ENCODE measurements at regions not wholly inside any gene's neighbourhood (a gene's known extent, or its start where the extent isn't known, plus 50 kb on each side); places are given as distances from the start of the nearest gene placed in this dataset.

DNA sequence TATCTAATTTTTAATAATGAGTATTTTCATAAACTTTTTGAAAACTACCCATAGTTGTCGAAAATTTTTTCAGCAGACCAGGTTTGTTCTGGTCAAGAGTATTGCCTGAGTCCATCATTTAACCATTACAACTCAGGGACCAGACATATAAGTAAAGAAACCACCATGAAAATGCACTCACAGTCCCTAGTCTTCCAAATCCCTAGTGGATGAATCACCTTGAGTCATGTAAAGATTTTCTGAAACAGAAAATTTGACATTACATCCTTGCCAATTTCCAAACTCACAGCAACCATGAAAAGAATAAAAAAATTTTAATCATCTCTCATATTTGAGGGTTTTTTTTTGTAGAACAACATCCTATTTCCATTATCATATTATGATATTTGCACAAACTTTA lies 1337.5 kb upstream of the CDH8 start:
- DNase-seq (ENCODE audit: low read depth, low spot score), result no peak
- H3K9me1 ChIP-seq (ENCODE audit: control insufficient read depth, extremely low read depth, insufficient read depth, low read length), result no peaks in the 10 kb centered on the region
- no peak for FAIRE-seq
- dilution Hi-C loops (cut with MboI; ENCODE audit: extremely low pct_ligation_motif_present, low sequenced_read_pairs), result no loop called here
- H2AFZ ChIP-seq (ENCODE audit: control insufficient read depth, low read length), result no peak overlapping the region
- no peaks in the 10 kb centered on the region for H3K36me3 ChIP-seq (ENCODE audit: control insufficient read depth in 2 of 2, extremely low read depth in 1 of 2, insufficient read depth in 2 of 2, low read length in 2 of 2)
- H3K9me3 ChIP-seq (ENCODE audit: control insufficient read depth, low read depth, low read length), result no peaks in the 10 kb centered on the region
- TF ChIP-seq, protein P1, sequence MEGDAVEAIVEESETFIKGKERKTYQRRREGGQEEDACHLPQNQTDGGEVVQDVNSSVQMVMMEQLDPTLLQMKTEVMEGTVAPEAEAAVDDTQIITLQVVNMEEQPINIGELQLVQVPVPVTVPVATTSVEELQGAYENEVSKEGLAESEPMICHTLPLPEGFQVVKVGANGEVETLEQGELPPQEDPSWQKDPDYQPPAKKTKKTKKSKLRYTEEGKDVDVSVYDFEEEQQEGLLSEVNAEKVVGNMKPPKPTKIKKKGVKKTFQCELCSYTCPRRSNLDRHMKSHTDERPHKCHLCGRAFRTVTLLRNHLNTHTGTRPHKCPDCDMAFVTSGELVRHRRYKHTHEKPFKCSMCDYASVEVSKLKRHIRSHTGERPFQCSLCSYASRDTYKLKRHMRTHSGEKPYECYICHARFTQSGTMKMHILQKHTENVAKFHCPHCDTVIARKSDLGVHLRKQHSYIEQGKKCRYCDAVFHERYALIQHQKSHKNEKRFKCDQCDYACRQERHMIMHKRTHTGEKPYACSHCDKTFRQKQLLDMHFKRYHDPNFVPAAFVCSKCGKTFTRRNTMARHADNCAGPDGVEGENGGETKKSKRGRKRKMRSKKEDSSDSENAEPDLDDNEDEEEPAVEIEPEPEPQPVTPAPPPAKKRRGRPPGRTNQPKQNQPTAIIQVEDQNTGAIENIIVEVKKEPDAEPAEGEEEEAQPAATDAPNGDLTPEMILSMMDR (optimal IDR thresholded peaks at IDR 0.05 in 1 of 3, IDR thresholded peaks at IDR 0.05 in 1 of 3, conservative IDR thresholded peaks at IDR 0.05 in 1 of 3; ENCODE audit: extremely low read depth in 1 of 3, insufficient read depth in 2 of 3, low read length in 3 of 3), result no peak
- H4K20me1 ChIP-seq (ENCODE audit: control insufficient read depth, extremely low read depth, insufficient read depth, low read length), result no peaks in the 10 kb centered on the region
- H3K27me3 ChIP-seq (ENCODE audit: control insufficient read depth, extremely low read depth, insufficient read depth, low read length), result no peaks in the 10 kb centered on the region
- no peaks in the 10 kb centered on the region for H3K4me1 ChIP-seq (ENCODE audit: control insufficient read depth, extremely low read depth, insufficient read depth, low read length)
- no peaks in the 10 kb centered on the region for H3K79me2 ChIP-seq (ENCODE audit: control insufficient read depth, insufficient read depth, low read length)
- no peak overlapping the region for H3K4me2 ChIP-seq (ENCODE audit: control insufficient read depth, extremely low read depth, insufficient read depth, low read depth, low read length)
- no peak overlapping the region for H3K27ac ChIP-seq (ENCODE audit: control insufficient read depth, insufficient read depth, low read length)
- H3K9ac ChIP-seq (ENCODE audit: control insufficient read depth, extremely low read depth, insufficient read depth, low read length), result no peak overlapping the region
- H3K4me3 ChIP-seq (ENCODE audit: control insufficient read depth in 2 of 3, extremely low read depth in 1 of 3, insufficient read depth in 2 of 3, low read depth in 1 of 3, low read length in 3 of 3), result no peak overlapping the region

DNA sequence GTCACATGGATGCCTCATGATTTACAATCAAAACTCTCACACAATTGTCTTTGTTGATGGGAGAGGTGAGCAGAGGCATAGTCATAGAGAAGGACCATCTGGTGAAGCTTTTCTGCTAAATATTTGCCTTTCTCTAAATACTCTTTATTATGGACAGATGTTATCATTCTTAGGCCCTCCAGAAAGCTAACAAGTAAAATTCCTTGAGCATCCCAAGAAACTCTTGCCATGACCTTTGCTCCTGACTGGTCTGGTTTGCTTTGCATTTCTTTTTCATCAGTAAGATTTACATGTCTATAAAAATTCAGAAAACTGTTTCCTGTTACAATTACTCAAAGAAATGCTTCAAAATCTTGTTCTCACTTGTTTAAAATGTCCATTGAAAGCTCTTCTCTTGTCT lies 1336.6 kb upstream of the CDH8 start:
- H2AFZ ChIP-seq (ENCODE audit: control insufficient read depth, low read length), result no peak overlapping the region
- H3K4me3 ChIP-seq (ENCODE audit: control insufficient read depth in 2 of 3, extremely low read depth in 1 of 3, insufficient read depth in 2 of 3, low read depth in 1 of 3, low read length in 3 of 3), result no peak overlapping the region
- dilution Hi-C loops (cut with MboI; ENCODE audit: extremely low pct_ligation_motif_present, low sequenced_read_pairs), result no loop called here
- no peak for TF ChIP-seq EZH2 (IDR thresholded peaks at IDR 0.05; ENCODE audit: low read length)
- TF ChIP-seq, protein P1 (optimal IDR thresholded peaks at IDR 0.05 in 1 of 3, IDR thresholded peaks at IDR 0.05 in 1 of 3, conservative IDR thresholded peaks at IDR 0.05 in 1 of 3; ENCODE audit: extremely low read depth in 1 of 3, insufficient read depth in 2 of 3, low read length in 3 of 3), result no peak
- H3K4me1 ChIP-seq (ENCODE audit: control insufficient read depth, extremely low read depth, insufficient read depth, low read length), result no peaks in the 10 kb centered on the region
- H3K36me3 ChIP-seq (ENCODE audit: control insufficient read depth in 2 of 2, extremely low read depth in 1 of 2, insufficient read depth in 2 of 2, low read length in 2 of 2), result no peaks in the 10 kb centered on the region
- no peaks in the 10 kb centered on the region for H3K27me3 ChIP-seq (ENCODE audit: control insufficient read depth, extremely low read depth, insufficient read depth, low read length)
- no peaks in the 10 kb centered on the region for H3K9me3 ChIP-seq (ENCODE audit: control insufficient read depth, low read depth, low read length)
- no peak overlapping the region for H3K9ac ChIP-seq (ENCODE audit: control insufficient read depth, extremely low read depth, insufficient read depth, low read length)
- H3K9me1 ChIP-seq (ENCODE audit: control insufficient read depth, extremely low read depth, insufficient read depth, low read length), result no peaks in the 10 kb centered on the region
- no peak overlapping the region for H3K4me2 ChIP-seq (ENCODE audit: control insufficient read depth, extremely low read depth, insufficient read depth, low read depth, low read length)
- no peak overlapping the region for H3K27ac ChIP-seq (ENCODE audit: control insufficient read depth, insufficient read depth, low read length)
- H3K79me2 ChIP-seq (ENCODE audit: control insufficient read depth, insufficient read depth, low read length), result no peaks in the 10 kb centered on the region
- FAIRE-seq (no peak), DNase-seq (ENCODE audit: low read depth, low spot score) (no peak)
- no peaks in the 10 kb centered on the region for H4K20me1 ChIP-seq (ENCODE audit: control insufficient read depth, extremely low read depth, insufficient read depth, low read length)

Data from keratinocyte (primary cell).